Right renal cortex interstitium (tissue), 3 donors: ENCODE measurements at regions not wholly inside any gene's neighbourhood (a gene's known extent, or its start where the extent isn't known, plus 50 kb on each side); places are given as distances from the start of the nearest gene placed in this dataset.

Source experiments
- DNase-seq, 3 donors: peaks; one replicate each; pipeline ENCODE4 v3.0.0-alpha.2; 2013; ENCODE audit warnings: low read depth in 3 of 3, low spot score in 2 of 3

GRCh38 chr3:72295276-72295961 lies 510.5 kb upstream of the PROK2 start:
- DNase-seq = no peak

GRCh38 chr3:72290859-72291638 lies 506.1 kb upstream of the PROK2 start:
- DNase-seq = no peak

GRCh38 chr3:72289692-72290071 lies 504.7 kb upstream of the PROK2 start:
- DNase-seq = no peak

GRCh38 chr3:72288955-72289691 lies 504.2 kb upstream of the PROK2 start:
- DNase-seq = no peak

GRCh38 chr3:72287956-72288355 lies 503.0 kb upstream of the PROK2 start:
- no peak for DNase-seq

GRCh38 chr3:72285502-72285901 lies 500.6 kb upstream of the PROK2 start:
- DNase-seq = no peak

GRCh38 chr3:72284471-72284870 lies 499.5 kb upstream of the PROK2 start:
- DNase-seq = no peak

GRCh38 chr3:72282918-72283317 lies 498.0 kb upstream of the PROK2 start:
- DNase-seq = no peak

- DNase-seq = no peak
These were observed 496.6 kb upstream of the PROK2 start for GRCh38 chr3:72281551-72281950.

GRCh38 chr3:72280876-72281275 lies 495.9 kb upstream of the PROK2 start:
- DNase-seq = no peak

- DNase-seq = no peak
These were observed 494.7 kb upstream of the PROK2 start for GRCh38 chr3:72279631-72280041.

- DNase-seq = no peak
These were observed 494.2 kb upstream of the PROK2 start for GRCh38 chr3:72279068-72279604.

GRCh38 chr3:72278349-72279067 lies 493.6 kb upstream of the PROK2 start:
- no peak for DNase-seq

GRCh38 chr3:72277710-72278109 lies 492.8 kb upstream of the PROK2 start:
- no peak for DNase-seq

GRCh38 chr3:72276806-72277205 lies 491.9 kb upstream of the PROK2 start:
- no peak for DNase-seq

GRCh38 chr3:72275331-72275751 lies 490.4 kb upstream of the PROK2 start:
- no peak for DNase-seq

- no peak for DNase-seq
These were observed 489.8 kb upstream of the PROK2 start for GRCh38 chr3:72274493-72275330.

GRCh38 chr3:72273615-72274014 lies 488.7 kb upstream of the PROK2 start:
- DNase-seq = no peak

- DNase-seq = no peak
These were observed 487.4 kb upstream of the PROK2 start for GRCh38 chr3:72272356-72272755.

- DNase-seq = no peak
These were observed 487.0 kb upstream of the PROK2 start for GRCh38 chr3:72271923-72272322.
